T-helper 17 cell (primary cell): ENCODE measurements at regions not wholly inside any gene's neighbourhood (a gene's known extent, or its start where the extent isn't known, plus 50 kb on each side); places are given as distances from the start of the nearest gene placed in this dataset.

ENCODE experiments used
- ATAC-seq: fragments of 150-1000 bp; cut with Tn5 transposase; 2 replicates; pipeline ENCODE4 v1.10.0; 2021; ENCODE audit warnings: mild to moderate bottlenecking, moderate library complexity
- DNase-seq, 3 donors: peaks; one replicate each; pipeline versions ENCODE4 v3.0.0 to v3.0.0-alpha.2; 2020 to 2021
- H3K9me3 ChIP-seq: one replicate; pipeline ENCODE4 v1.7.0; 2013; ENCODE audit warnings: low read length, mild to moderate bottlenecking; ENCODE audit not compliant: control insufficient read depth, poor library complexity, severe bottlenecking
- H3K27ac Mint-ChIP-seq: one replicate; pipeline ENCODE4 v1.8.0; 2022; ENCODE audit warnings: mild to moderate bottlenecking, moderate library complexity, mixed read lengths
- H3K27me3 Mint-ChIP-seq: one replicate; pipeline ENCODE4 v1.8.0; 2022; ENCODE audit warnings: mixed read lengths
- H3K36me3 Mint-ChIP-seq: one replicate; pipeline ENCODE4 v1.8.0; 2022; ENCODE audit warnings: low read depth, mixed read lengths
- H3K4me1 Mint-ChIP-seq: one replicate; pipeline ENCODE4 v1.8.0; 2022; ENCODE audit warnings: mild to moderate bottlenecking, mixed read lengths
- H3K4me3 Mint-ChIP-seq: one replicate; pipeline ENCODE4 v1.8.0; 2022; ENCODE audit warnings: mild to moderate bottlenecking, moderate library complexity, mixed read lengths

- no peak overlapping the region for H3K4me3 Mint-ChIP-seq
- no peaks in the 10 kb centered on the region for H3K9me3 ChIP-seq
- DNase-seq (no peak), ATAC-seq (no peak)
- no peaks in the 10 kb centered on the region for H3K27me3 Mint-ChIP-seq
- H3K4me1 Mint-ChIP-seq: no peaks in the 10 kb centered on the region
- H3K36me3 Mint-ChIP-seq: no peaks in the 10 kb centered on the region
- no peak overlapping the region for H3K27ac Mint-ChIP-seq
These were observed 533.1 kb downstream of the KCTD16 start for GRCh38 chr5:144703776-144704175.

- Mint-ChIP-seq H3K27ac (no peak overlapping the region), H3K4me1 (no peaks in the 10 kb centered on the region), H3K27me3 (no peaks in the 10 kb centered on the region), H3K36me3 (no peaks in the 10 kb centered on the region), H3K4me3 (no peak overlapping the region)
- no peak for ATAC-seq
- no peaks in the 10 kb centered on the region for H3K9me3 ChIP-seq
- DNase-seq: no peak
These were observed 527.8 kb downstream of the KCTD16 start for GRCh38 chr5:144698484-144698883.

- no peak overlapping the region for H3K4me3 Mint-ChIP-seq
- H3K27me3 Mint-ChIP-seq: no peaks in the 10 kb centered on the region
- DNase-seq (no peak), ATAC-seq (no peak)
- no peaks in the 10 kb centered on the region for H3K36me3 Mint-ChIP-seq
- H3K27ac Mint-ChIP-seq: no peak overlapping the region
- H3K4me1 Mint-ChIP-seq: no peaks in the 10 kb centered on the region
- no peaks in the 10 kb centered on the region for H3K9me3 ChIP-seq
These were observed 527.2 kb downstream of the KCTD16 start for GRCh38 chr5:144697847-144698262.

GRCh38 chr5:144691936-144692335, 521.3 kb downstream of the KCTD16 start:
- Mint-ChIP-seq H3K36me3 (no peaks in the 10 kb centered on the region), H3K4me1 (no peaks in the 10 kb centered on the region), H3K27me3 (no peaks in the 10 kb centered on the region), H3K4me3 (no peak overlapping the region), H3K27ac (no peak overlapping the region)
- DNase-seq (no peak), ATAC-seq (no peak)
- H3K9me3 ChIP-seq: no peaks in the 10 kb centered on the region

- Mint-ChIP-seq H3K4me1 (no peaks in the 10 kb centered on the region), H3K27ac (no peak overlapping the region), H3K36me3 (no peaks in the 10 kb centered on the region), H3K4me3 (no peak overlapping the region), H3K27me3 (no peaks in the 10 kb centered on the region)
- DNase-seq (no peak), ATAC-seq (no peak)
- H3K9me3 ChIP-seq: no peaks in the 10 kb centered on the region
These were observed 514.2 kb downstream of the KCTD16 start for GRCh38 chr5:144684899-144685298.

GRCh38 chr5:144680711-144681110, 510.0 kb downstream of the KCTD16 start:
- Mint-ChIP-seq H3K4me3 (no peak overlapping the region), H3K27ac (no peak overlapping the region), H3K27me3 (no peaks in the 10 kb centered on the region), H3K4me1 (no peaks in the 10 kb centered on the region), H3K36me3 (no peaks in the 10 kb centered on the region)
- no peaks in the 10 kb centered on the region for H3K9me3 ChIP-seq
- ATAC-seq (no peak), DNase-seq (no peak)

GRCh38 chr5:144671066-144671465, 500.4 kb downstream of the KCTD16 start:
- Mint-ChIP-seq H3K27ac (no peak overlapping the region), H3K27me3 (no peaks in the 10 kb centered on the region), H3K36me3 (no peaks in the 10 kb centered on the region), H3K4me3 (no peak overlapping the region), H3K4me1 (no peaks in the 10 kb centered on the region)
- ATAC-seq (no peak), DNase-seq (no peak)
- no peaks in the 10 kb centered on the region for H3K9me3 ChIP-seq

GRCh38 chr5:144659634-144660227, 489.1 kb downstream of the KCTD16 start:
- H3K9me3 ChIP-seq: no peaks in the 10 kb centered on the region
- DNase-seq: no peak
- no peak for ATAC-seq
- H3K27ac Mint-ChIP-seq: no peak overlapping the region
- no peak overlapping the region for H3K4me3 Mint-ChIP-seq
- no peaks in the 10 kb centered on the region for H3K4me1 Mint-ChIP-seq
- no peaks in the 10 kb centered on the region for H3K27me3 Mint-ChIP-seq
- no peaks in the 10 kb centered on the region for H3K36me3 Mint-ChIP-seq

- no peaks in the 10 kb centered on the region for H3K9me3 ChIP-seq
- Mint-ChIP-seq H3K27ac (no peak overlapping the region), H3K27me3 (no peaks in the 10 kb centered on the region), H3K4me3 (no peak overlapping the region), H3K36me3 (no peaks in the 10 kb centered on the region), H3K4me1 (no peaks in the 10 kb centered on the region)
- ATAC-seq: no peak
- no peak for DNase-seq
These were observed 473.6 kb downstream of the KCTD16 start for GRCh38 chr5:144644317-144644716.

- H3K27me3 Mint-ChIP-seq: no peaks in the 10 kb centered on the region
- no peak for DNase-seq
- ATAC-seq: no peak
- H3K9me3 ChIP-seq: no peaks in the 10 kb centered on the region
- H3K36me3 Mint-ChIP-seq: no peaks in the 10 kb centered on the region
- no peak overlapping the region for H3K27ac Mint-ChIP-seq
- no peaks in the 10 kb centered on the region for H3K4me1 Mint-ChIP-seq
- no peak overlapping the region for H3K4me3 Mint-ChIP-seq
These were observed 468.1 kb downstream of the KCTD16 start for GRCh38 chr5:144638787-144639186.

- Mint-ChIP-seq H3K4me1 (no peaks in the 10 kb centered on the region), H3K27ac (no peak overlapping the region), H3K4me3 (no peak overlapping the region), H3K36me3 (no peaks in the 10 kb centered on the region), H3K27me3 (no peaks in the 10 kb centered on the region)
- DNase-seq: no peak
- H3K9me3 ChIP-seq: no peaks in the 10 kb centered on the region
- no peak for ATAC-seq
These were observed 463.5 kb downstream of the KCTD16 start for GRCh38 chr5:144634138-144634537.

GRCh38 chr5:144598451-144599068, 427.9 kb downstream of the KCTD16 start:
- H3K4me1 Mint-ChIP-seq: no peaks in the 10 kb centered on the region
- DNase-seq: no peak
- no peaks in the 10 kb centered on the region for H3K27me3 Mint-ChIP-seq
- H3K4me3 Mint-ChIP-seq: no peak overlapping the region
- no peaks in the 10 kb centered on the region for H3K36me3 Mint-ChIP-seq
- ATAC-seq: no peak
- no peak overlapping the region for H3K27ac Mint-ChIP-seq
- H3K9me3 ChIP-seq: no peaks in the 10 kb centered on the region

GRCh38 chr5:144596517-144596916, 425.8 kb downstream of the KCTD16 start:
- H3K9me3 ChIP-seq: no peaks in the 10 kb centered on the region
- no peaks in the 10 kb centered on the region for H3K36me3 Mint-ChIP-seq
- no peak overlapping the region for H3K27ac Mint-ChIP-seq
- no peak for DNase-seq
- no peaks in the 10 kb centered on the region for H3K27me3 Mint-ChIP-seq
- no peaks in the 10 kb centered on the region for H3K4me1 Mint-ChIP-seq
- no peak for ATAC-seq
- no peak overlapping the region for H3K4me3 Mint-ChIP-seq

- no peaks in the 10 kb centered on the region for H3K36me3 Mint-ChIP-seq
- H3K4me1 Mint-ChIP-seq: no peaks in the 10 kb centered on the region
- H3K27ac Mint-ChIP-seq: no peak overlapping the region
- DNase-seq: no peak
- H3K4me3 Mint-ChIP-seq: no peak overlapping the region
- ATAC-seq: no peak
- no peaks in the 10 kb centered on the region for H3K27me3 Mint-ChIP-seq
- H3K9me3 ChIP-seq: no peaks in the 10 kb centered on the region
These were observed 424.2 kb downstream of the KCTD16 start for GRCh38 chr5:144594919-144595318.
